ENCODE measurements at regions not wholly inside any gene's neighbourhood (a gene's known extent, or its start where the extent isn't known, plus 50 kb on each side); places are given as distances from the start of the nearest gene placed in this dataset.

GRCh38 chr12:58450868-58451482, 469.3 kb downstream of the LRIG3 start:
- H4K20me1 ChIP-seq (ENCODE audit: control insufficient read depth, insufficient read depth, low read length, poor library complexity, severe bottlenecking) = no peaks in the 10 kb centered on the region
- no peaks in the 10 kb centered on the region for H3K4me1 Mint-ChIP-seq

GRCh38 chr12:58452546-58452945, 467.8 kb downstream of the LRIG3 start:
- H3K27me3 ChIP-seq (replicated peaks in 1 of 4; ENCODE audit: control extremely low read depth in 1 of 4, control insufficient read depth in 3 of 4, insufficient read depth in 4 of 4, low read length in 3 of 4) = no peaks in the 10 kb centered on the region
- Mint-ChIP-seq H3K27ac (no peak overlapping the region), H3K27me3 (peaks cover 3% of the 10 kb centered on the region), H3K4me3 (no peak overlapping the region), H3K4me1 (no peaks in the 10 kb centered on the region), H3K9me3 (ENCODE audit: insufficient read depth) (no peaks in the 10 kb centered on the region)
- H3K9me3 ChIP-seq (ENCODE audit: control extremely low read depth in 1 of 3, control insufficient read depth in 2 of 3, insufficient read depth in 1 of 3, low read length in 2 of 3) = peaks cover 0 to 3% (median 0%) of the 10 kb centered on the region in 3 donors
- no peak overlapping the region for H3K9ac ChIP-seq (ENCODE audit: low read length)
- no peaks in the 10 kb centered on the region for H4K20me1 ChIP-seq (ENCODE audit: control insufficient read depth, insufficient read depth, low read length, poor library complexity, severe bottlenecking)
- CTCF ChIA-PET = no interaction called here
- H3K27ac ChIP-seq (ENCODE audit: low read length in 2 of 2) = no peak overlapping the region
- H3K4me3 ChIP-seq (ENCODE audit: control extremely low read depth in 1 of 5, extremely low read depth in 1 of 5, insufficient read depth in 1 of 5, low read depth in 2 of 5, low read length in 4 of 5) = no peak overlapping the region
- H3K79me2 ChIP-seq (ENCODE audit: control insufficient read depth, insufficient read depth, low read length) = no peaks in the 10 kb centered on the region
- no peak overlapping the region for H3K4me2 ChIP-seq (replicated peaks; ENCODE audit: low read depth, low read length, poor library complexity, severe bottlenecking)
- intact Hi-C loops (cut with micrococcal nuclease) = no loop called here
- no peak for TF ChIP-seq EZH2 (IDR thresholded peaks at IDR 0.05; ENCODE audit: borderline replicate concordance, insufficient read depth, low read depth, low read length, poor library complexity, severe bottlenecking)
- no peak for TF ChIP-seq CTCF (IDR thresholded peaks at IDR 0.05)
- DNase-seq (no peak), ATAC-seq (ENCODE audit: low read depth) (no peak)
- H2AFZ ChIP-seq (ENCODE audit: insufficient read depth, low read depth, low read length, poor library complexity, severe bottlenecking) = no peak overlapping the region
- WGBS (ENCODE audit: insufficient coverage) = 92% methylated on average over 2 of the region's 2 CpGs
- H3K4me1 ChIP-seq (ENCODE audit: control insufficient read depth in 2 of 2, insufficient read depth in 2 of 2, low read length in 2 of 2) = no peaks in the 10 kb centered on the region
- POLR2A ChIA-PET = no interaction called here
- H3K36me3 ChIP-seq (replicated peaks in 1 of 2; ENCODE audit: control extremely low read depth in 1 of 2, control insufficient read depth in 1 of 2, extremely low read depth in 1 of 2, insufficient read depth in 2 of 2, low read length in 1 of 2) = no peaks in the 10 kb centered on the region

More at GRCh38 chr12:58450868-58451482, 469.3 kb downstream of the LRIG3 start:
- no peak for DNase-seq
- no peak for ATAC-seq (ENCODE audit: low read depth)
- no peak for TF ChIP-seq EZH2 (IDR thresholded peaks at IDR 0.05; ENCODE audit: borderline replicate concordance, insufficient read depth, low read depth, low read length, poor library complexity, severe bottlenecking)
- TF ChIP-seq CTCF (IDR thresholded peaks at IDR 0.05) = no peak
- no CpG with 5 or more reads among the region's 2 CpGs for WGBS (ENCODE audit: insufficient coverage)
- Mint-ChIP-seq H3K27me3 (peaks cover 3% of the 10 kb centered on the region), H3K27ac (no peak overlapping the region), H3K4me3 (no peak overlapping the region), H3K9me3 (ENCODE audit: insufficient read depth) (no peaks in the 10 kb centered on the region)
- Histone ChIP-seq H2AFZ (ENCODE audit: insufficient read depth, low read depth, low read length, poor library complexity, severe bottlenecking) (no peak overlapping the region), H3K79me2 (ENCODE audit: control insufficient read depth, insufficient read depth, low read length) (no peaks in the 10 kb centered on the region), H3K4me1 (ENCODE audit: control insufficient read depth in 2 of 2, insufficient read depth in 2 of 2, low read length in 2 of 2) (no peaks in the 10 kb centered on the region), H3K27ac (ENCODE audit: low read length in 2 of 2) (no peak overlapping the region), H3K36me3 (replicated peaks in 1 of 2; ENCODE audit: control extremely low read depth in 1 of 2, control insufficient read depth in 1 of 2, extremely low read depth in 1 of 2, insufficient read depth in 2 of 2, low read length in 1 of 2) (no peaks in the 10 kb centered on the region), H3K9me3 (ENCODE audit: control extremely low read depth in 1 of 3, control insufficient read depth in 2 of 3, insufficient read depth in 1 of 3, low read length in 2 of 3) (peaks cover 0 to 3% (median 0%) of the 10 kb centered on the region in 3 donors), H3K4me2 (replicated peaks; ENCODE audit: low read depth, low read length, poor library complexity, severe bottlenecking) (no peak overlapping the region), H3K9ac (ENCODE audit: low read length) (no peak overlapping the region), H3K4me3 (ENCODE audit: control extremely low read depth in 1 of 5, extremely low read depth in 1 of 5, insufficient read depth in 1 of 5, low read depth in 2 of 5, low read length in 4 of 5) (no peak overlapping the region), H3K27me3 (replicated peaks in 1 of 4; ENCODE audit: control extremely low read depth in 1 of 4, control insufficient read depth in 3 of 4, insufficient read depth in 4 of 4, low read length in 3 of 4) (no peaks in the 10 kb centered on the region)
- POLR2A ChIA-PET = no interaction called here
- intact Hi-C loops (cut with micrococcal nuclease) = no loop called here
- CTCF ChIA-PET = no interaction called here

Data from B cell (primary cell).